Esophagus squamous epithelium (tissue), 4 donors: ENCODE measurements at regions not wholly inside any gene's neighbourhood (a gene's known extent, or its start where the extent isn't known, plus 50 kb on each side); places are given as distances from the start of the nearest gene placed in this dataset.

Source experiments
- POLR2A ChIP-seq, 4 donors: fragments of 450-650 bp; IDR thresholded peaks; one replicate each; pipeline ENCODE4 v1.6.1; 2017; ENCODE audit warnings: antibody characterized with exemption in 4 of 4, mild to moderate bottlenecking in 4 of 4, moderate library complexity in 3 of 4
- TF ChIP-seq, protein P1 (sequence below), 6 experiments: fragments of 450-650 bp in 4 of 6; fragments of 200-600 bp in 2 of 6; sonication (generic) in 2 of 6; IDR thresholded peaks; one replicate each; pipeline ENCODE4 v1.5.1; 2016 to 2019; ENCODE audit warnings: antibody characterized with exemption in 6 of 6, mild to moderate bottlenecking in 4 of 6, moderate library complexity in 4 of 6

DNA sequence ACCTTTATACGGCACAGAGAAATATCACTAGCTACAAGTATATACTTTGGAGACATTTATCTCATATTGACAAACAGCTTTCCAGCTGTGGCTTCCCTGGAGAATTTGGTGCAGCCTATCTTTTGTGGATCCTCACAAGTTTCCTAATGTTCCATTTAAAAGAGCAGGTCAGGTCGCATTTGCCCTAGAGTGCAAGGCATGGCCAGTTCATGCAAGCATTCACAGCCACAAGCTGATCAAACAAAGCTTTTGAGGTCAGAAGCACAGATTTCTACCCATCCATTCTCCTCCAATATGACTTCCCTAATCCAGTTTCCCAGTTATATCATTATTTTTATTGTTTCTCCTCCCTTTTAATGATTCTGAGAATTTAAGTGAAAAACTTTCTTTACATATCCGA is 1008.4 kb upstream of the AGA start:
- TF ChIP-seq, protein P1, sequence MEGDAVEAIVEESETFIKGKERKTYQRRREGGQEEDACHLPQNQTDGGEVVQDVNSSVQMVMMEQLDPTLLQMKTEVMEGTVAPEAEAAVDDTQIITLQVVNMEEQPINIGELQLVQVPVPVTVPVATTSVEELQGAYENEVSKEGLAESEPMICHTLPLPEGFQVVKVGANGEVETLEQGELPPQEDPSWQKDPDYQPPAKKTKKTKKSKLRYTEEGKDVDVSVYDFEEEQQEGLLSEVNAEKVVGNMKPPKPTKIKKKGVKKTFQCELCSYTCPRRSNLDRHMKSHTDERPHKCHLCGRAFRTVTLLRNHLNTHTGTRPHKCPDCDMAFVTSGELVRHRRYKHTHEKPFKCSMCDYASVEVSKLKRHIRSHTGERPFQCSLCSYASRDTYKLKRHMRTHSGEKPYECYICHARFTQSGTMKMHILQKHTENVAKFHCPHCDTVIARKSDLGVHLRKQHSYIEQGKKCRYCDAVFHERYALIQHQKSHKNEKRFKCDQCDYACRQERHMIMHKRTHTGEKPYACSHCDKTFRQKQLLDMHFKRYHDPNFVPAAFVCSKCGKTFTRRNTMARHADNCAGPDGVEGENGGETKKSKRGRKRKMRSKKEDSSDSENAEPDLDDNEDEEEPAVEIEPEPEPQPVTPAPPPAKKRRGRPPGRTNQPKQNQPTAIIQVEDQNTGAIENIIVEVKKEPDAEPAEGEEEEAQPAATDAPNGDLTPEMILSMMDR (IDR thresholded peaks at IDR 0.05), result no peak
- TF ChIP-seq POLR2A (IDR thresholded peaks at IDR 0.05), result no peak
